NB4 (cell line): ENCODE measurements at regions not wholly inside any gene's neighbourhood (a gene's known extent, or its start where the extent isn't known, plus 50 kb on each side); places are given as distances from the start of the nearest gene placed in this dataset.

ENCODE experiments used
- CTCF ChIP-seq: IDR thresholded peaks from one replicate; pipeline ENCODE4 v1.5.1; 2012; ENCODE audit warnings: low read depth, low read length
- POLR2A ChIP-seq: IDR thresholded peaks from 2 replicates; pipeline ENCODE4 v1.6.1; 2011; ENCODE audit warnings: mild to moderate bottlenecking; ENCODE audit not compliant: insufficient read length; ENCODE audit errors: extremely low read depth

- no peak for TF ChIP-seq POLR2A
- no peak for TF ChIP-seq CTCF
Measured at GRCh38 chr6:104003803-104004516, 855.8 kb downstream of the HACE1 start.
